Mesendoderm (in vitro differentiated cells): ENCODE measurements at regions not wholly inside any gene's neighbourhood (a gene's known extent, or its start where the extent isn't known, plus 50 kb on each side); places are given as distances from the start of the nearest gene placed in this dataset.

ENCODE experiments used
- DNase-seq: peaks from one replicate; pipeline ENCODE4 v3.0.0; 2013
- H2AK5ac ChIP-seq: 2 replicates; pipeline ENCODE4 v1.6.1; 2013; ENCODE audit warnings: low read length, inconsistent platforms
- H2BK120ac ChIP-seq: 2 replicates; pipeline ENCODE4 v1.6.1; 2013; ENCODE audit warnings: low read depth, mild to moderate bottlenecking, low read length, moderate library complexity, mixed read lengths
- H2BK15ac ChIP-seq: replicated peaks from 2 replicates; pipeline ENCODE4 v1.6.1; 2013; ENCODE audit warnings: low read depth, mild to moderate bottlenecking, moderate library complexity
- H2BK5ac ChIP-seq: 2 replicates; pipeline ENCODE4 v1.6.1; 2013; ENCODE audit warnings: low read length, inconsistent platforms
- H3K18ac ChIP-seq: 2 replicates; pipeline ENCODE4 v1.6.1; 2013; ENCODE audit warnings: mild to moderate bottlenecking, low read length, mixed read lengths
- H3K23ac ChIP-seq: one replicate; pipeline ENCODE4 v1.6.1; 2013; ENCODE audit warnings: low read length
- H3K27ac ChIP-seq: 2 replicates; pipeline ENCODE4 v1.5.1; 2013; ENCODE audit warnings: low read depth, mild to moderate bottlenecking, inconsistent platforms, low read length, moderate library complexity
- H3K27me3 ChIP-seq: 2 replicates; pipeline ENCODE4 v1.6.1; 2013; ENCODE audit warnings: low read length, control low read depth, mild to moderate bottlenecking, inconsistent platforms; ENCODE audit not compliant: insufficient read depth, poor library complexity
- H3K36me3 ChIP-seq: 2 replicates; pipeline ENCODE4 v1.6.1; 2013; ENCODE audit warnings: low read length, inconsistent platforms; ENCODE audit not compliant: control insufficient read depth, insufficient read depth
- H3K4ac ChIP-seq: one replicate; pipeline ENCODE4 v1.6.1; 2013; ENCODE audit warnings: low read depth, mild to moderate bottlenecking, low read length, moderate library complexity
- H3K4me1 ChIP-seq: 2 replicates; pipeline ENCODE4 v1.6.1; 2013; ENCODE audit warnings: low read depth, low read length, inconsistent platforms; ENCODE audit not compliant: control insufficient read depth
- H3K4me2 ChIP-seq: 2 replicates; pipeline ENCODE4 v1.6.1; 2013; ENCODE audit warnings: low read length
- H3K4me3 ChIP-seq: 2 replicates; pipeline ENCODE4 v1.5.1; 2013; ENCODE audit warnings: mild to moderate bottlenecking, low read length
- H3K56ac ChIP-seq: one replicate; pipeline ENCODE4 v1.6.1; 2013; ENCODE audit warnings: low read length
- H3K79me1 ChIP-seq: 2 replicates; pipeline ENCODE4 v1.6.1; 2013; ENCODE audit warnings: low read length, inconsistent platforms
- H3K79me2 ChIP-seq: 2 replicates; pipeline ENCODE4 v1.6.1; 2013; ENCODE audit warnings: mild to moderate bottlenecking, low read length; ENCODE audit not compliant: control insufficient read depth, insufficient read depth
- H3K9ac ChIP-seq: 2 replicates; pipeline ENCODE4 v1.6.1; 2013; ENCODE audit warnings: low read length, inconsistent platforms
- H4K5ac ChIP-seq: one replicate; pipeline ENCODE4 v1.6.1; 2013; ENCODE audit warnings: low read length
- H4K8ac ChIP-seq: one replicate; pipeline ENCODE4 v1.6.1; 2013; ENCODE audit warnings: low read depth, mild to moderate bottlenecking, control low read depth, low read length, moderate library complexity
- WGBS: extraction: QIAGEN DNeasy Blood & Tissue Kit; methylation state at CpG from one replicate; pipeline ENCODE4 v1.1.7; 2013; ENCODE audit warnings: low lambda C conversion rate, missing lambda C conversion rate; ENCODE audit not compliant: insufficient coverage; ENCODE audit errors: extremely low coverage; 5-methylcytosine and 5-hydroxymethylcytosine counted together

GRCh38 chr7:15801551-15801950 is 115.1 kb upstream of the MEOX2 start:
- Histone ChIP-seq H3K79me2 (no peaks in the 10 kb centered on the region), H3K4me3 (no peak overlapping the region), H2BK120ac (no peak overlapping the region), H3K56ac (no peak overlapping the region), H4K8ac (no peak overlapping the region), H2BK15ac (no peak overlapping the region), H3K4me1 (no peaks in the 10 kb centered on the region), H2AK5ac (no peak overlapping the region), H3K27me3 (no peaks in the 10 kb centered on the region), H3K27ac (no peak overlapping the region), H3K18ac (no peak overlapping the region), H3K4ac (no peak overlapping the region), H3K36me3 (no peaks in the 10 kb centered on the region), H3K23ac (no peak overlapping the region), H3K4me2 (no peak overlapping the region), H4K5ac (no peak overlapping the region), H3K9ac (no peak overlapping the region), H3K79me1 (no peaks in the 10 kb centered on the region), H2BK5ac (no peak overlapping the region)
- no peak for DNase-seq
- WGBS, result no CpG with 5 or more reads among the region's 3 CpGs

GRCh38 chr7:15801041-15801440 is 114.6 kb upstream of the MEOX2 start:
- DNase-seq, result no peak
- H4K5ac ChIP-seq, result no peak overlapping the region
- no peak overlapping the region for H2BK5ac ChIP-seq
- no peak overlapping the region for H3K27ac ChIP-seq
- no peak overlapping the region for H4K8ac ChIP-seq
- no peak overlapping the region for H3K9ac ChIP-seq
- H3K56ac ChIP-seq, result no peak overlapping the region
- H3K79me2 ChIP-seq, result no peaks in the 10 kb centered on the region
- no peaks in the 10 kb centered on the region for H3K36me3 ChIP-seq
- no peak overlapping the region for H2BK15ac ChIP-seq
- no peaks in the 10 kb centered on the region for H3K4me1 ChIP-seq
- no peaks in the 10 kb centered on the region for H3K27me3 ChIP-seq
- no peak overlapping the region for H3K4me2 ChIP-seq
- H2BK120ac ChIP-seq, result no peak overlapping the region
- no peak overlapping the region for H3K4me3 ChIP-seq
- H2AK5ac ChIP-seq, result no peak overlapping the region
- H3K4ac ChIP-seq, result no peak overlapping the region
- H3K18ac ChIP-seq, result no peak overlapping the region
- no peaks in the 10 kb centered on the region for H3K79me1 ChIP-seq
- no peak overlapping the region for H3K23ac ChIP-seq

GRCh38 chr7:15798081-15798480 is 111.6 kb upstream of the MEOX2 start:
- no peak overlapping the region for H2BK15ac ChIP-seq
- no peak overlapping the region for H3K56ac ChIP-seq
- whole genome bisulfite sequencing, result no CpG with 5 or more reads among the region's 1 CpG
- no peaks in the 10 kb centered on the region for H3K36me3 ChIP-seq
- H3K4me3 ChIP-seq, result no peak overlapping the region
- DNase-seq, result no peak
- no peaks in the 10 kb centered on the region for H3K27me3 ChIP-seq
- no peak overlapping the region for H3K18ac ChIP-seq
- H3K79me2 ChIP-seq, result no peaks in the 10 kb centered on the region
- H2BK120ac ChIP-seq, result no peak overlapping the region
- H3K23ac ChIP-seq, result no peak overlapping the region
- H4K5ac ChIP-seq, result no peak overlapping the region
- no peak overlapping the region for H2BK5ac ChIP-seq
- no peak overlapping the region for H3K9ac ChIP-seq
- H2AK5ac ChIP-seq, result no peak overlapping the region
- no peak overlapping the region for H3K27ac ChIP-seq
- H4K8ac ChIP-seq, result no peak overlapping the region
- H3K4me1 ChIP-seq, result no peaks in the 10 kb centered on the region
- no peak overlapping the region for H3K4ac ChIP-seq
- H3K4me2 ChIP-seq, result no peak overlapping the region
- H3K79me1 ChIP-seq, result no peaks in the 10 kb centered on the region

- Histone ChIP-seq H3K18ac (no peak overlapping the region), H3K4me1 (no peaks in the 10 kb centered on the region), H3K27me3 (no peaks in the 10 kb centered on the region), H3K27ac (no peak overlapping the region), H2BK15ac (no peak overlapping the region), H4K8ac (no peak overlapping the region), H3K4ac (no peak overlapping the region), H2BK120ac (no peak overlapping the region), H3K36me3 (no peaks in the 10 kb centered on the region), H2AK5ac (no peak overlapping the region), H3K79me2 (no peaks in the 10 kb centered on the region), H3K79me1 (no peaks in the 10 kb centered on the region), H3K9ac (no peak overlapping the region), H3K23ac (no peak overlapping the region), H3K4me3 (no peak overlapping the region), H3K4me2 (no peak overlapping the region), H2BK5ac (no peak overlapping the region), H4K5ac (no peak overlapping the region), H3K56ac (no peak overlapping the region)
- no CpG with 5 or more reads among the region's 2 CpGs for WGBS
- DNase-seq, result no peak
Observed at GRCh38 chr7:15795393-15795792, 108.9 kb upstream of the MEOX2 start.

- no peak overlapping the region for H3K23ac ChIP-seq
- H2AK5ac ChIP-seq, result no peak overlapping the region
- DNase-seq, result no peak
- H4K5ac ChIP-seq, result no peak overlapping the region
- H3K9ac ChIP-seq, result no peak overlapping the region
- H3K4me3 ChIP-seq, result no peak overlapping the region
- H3K18ac ChIP-seq, result no peak overlapping the region
- H3K4ac ChIP-seq, result no peak overlapping the region
- no peaks in the 10 kb centered on the region for H3K4me1 ChIP-seq
- no peak overlapping the region for H2BK15ac ChIP-seq
- no peak overlapping the region for H2BK5ac ChIP-seq
- no peak overlapping the region for H4K8ac ChIP-seq
- H3K4me2 ChIP-seq, result no peak overlapping the region
- H3K36me3 ChIP-seq, result no peaks in the 10 kb centered on the region
- H3K27me3 ChIP-seq, result no peaks in the 10 kb centered on the region
- H3K27ac ChIP-seq, result no peak overlapping the region
- no peak overlapping the region for H3K56ac ChIP-seq
- H3K79me1 ChIP-seq, result no peaks in the 10 kb centered on the region
- no peaks in the 10 kb centered on the region for H3K79me2 ChIP-seq
- H2BK120ac ChIP-seq, result no peak overlapping the region
Observed at GRCh38 chr7:15794801-15795200, 108.3 kb upstream of the MEOX2 start.

GRCh38 chr7:15784694-15785030 is 98.2 kb upstream of the MEOX2 start:
- no CpG with 5 or more reads among the region's 3 CpGs for WGBS
- H3K79me2 ChIP-seq, result no peaks in the 10 kb centered on the region
- no peak overlapping the region for H4K5ac ChIP-seq
- no peak overlapping the region for H2AK5ac ChIP-seq
- no peak overlapping the region for H3K4ac ChIP-seq
- H2BK5ac ChIP-seq, result no peak overlapping the region
- H3K36me3 ChIP-seq, result no peaks in the 10 kb centered on the region
- H4K8ac ChIP-seq, result no peak overlapping the region
- no peak overlapping the region for H3K23ac ChIP-seq
- no peak overlapping the region for H3K4me2 ChIP-seq
- DNase-seq, result peak; percentile 13
- H3K56ac ChIP-seq, result no peak overlapping the region
- H2BK15ac ChIP-seq, result no peak overlapping the region
- no peak overlapping the region for H3K9ac ChIP-seq
- H3K4me3 ChIP-seq, result no peak overlapping the region
- H3K27ac ChIP-seq, result no peak overlapping the region
- H3K4me1 ChIP-seq, result no peaks in the 10 kb centered on the region
- no peak overlapping the region for H2BK120ac ChIP-seq
- no peaks in the 10 kb centered on the region for H3K27me3 ChIP-seq
- H3K18ac ChIP-seq, result no peak overlapping the region
- H3K79me1 ChIP-seq, result no peaks in the 10 kb centered on the region
